Gastrocnemius medialis (tissue), 4 donors: ENCODE measurements at regions not wholly inside any gene's neighbourhood (a gene's known extent, or its start where the extent isn't known, plus 50 kb on each side); places are given as distances from the start of the nearest gene placed in this dataset.

Experiments used
- POLR2A ChIP-seq, 2 donors: fragments of 450-650 bp; IDR thresholded peaks; one replicate each; pipeline ENCODE4 v1.6.1; 2017; ENCODE audit warnings: antibody characterized with exemption in 2 of 2, mild to moderate bottlenecking in 2 of 2, moderate library complexity in 2 of 2
- TF ChIP-seq, protein P1 (sequence below), 5 experiments: fragments of 450-650 bp in 3 of 5; fragments of 200-600 bp in 2 of 5; sonication (generic) in 2 of 5; IDR thresholded peaks in 4 of 5; conservative IDR thresholded peaks in 1 of 5; 1 replicate in 4 of 5; 2 replicates in 1 of 5; pipeline ENCODE4 v1.5.1; 2016 to 2019; ENCODE audit warnings: antibody characterized with exemption in 5 of 5, mild to moderate bottlenecking in 3 of 5, moderate library complexity in 3 of 5

DNA sequence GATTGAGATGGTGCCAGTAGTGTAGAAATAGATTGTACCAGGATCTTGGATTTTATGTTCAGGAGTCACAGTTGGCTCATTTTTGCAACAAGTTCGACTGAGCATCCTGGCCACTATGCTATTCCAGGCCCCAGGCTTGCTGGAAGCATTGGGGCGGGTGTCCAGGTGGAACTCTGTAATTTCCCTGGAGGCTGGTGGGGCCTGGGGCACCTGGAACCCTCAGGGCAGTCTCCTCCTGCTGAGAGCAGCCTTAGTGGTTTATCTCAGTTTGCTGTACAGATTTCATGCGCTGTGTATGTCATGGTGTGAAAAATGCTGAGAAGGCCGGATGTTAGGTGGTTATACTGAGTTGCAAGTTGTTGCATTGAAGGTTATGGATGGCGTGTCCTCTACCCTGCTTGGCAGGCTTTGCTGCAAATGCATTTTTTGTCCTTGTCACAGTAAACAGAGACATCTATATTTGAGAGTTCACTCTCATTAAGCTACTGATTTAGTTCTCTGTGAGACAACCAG lies 135.1 kb upstream of the MYLIP start:
- TF ChIP-seq, protein P1, sequence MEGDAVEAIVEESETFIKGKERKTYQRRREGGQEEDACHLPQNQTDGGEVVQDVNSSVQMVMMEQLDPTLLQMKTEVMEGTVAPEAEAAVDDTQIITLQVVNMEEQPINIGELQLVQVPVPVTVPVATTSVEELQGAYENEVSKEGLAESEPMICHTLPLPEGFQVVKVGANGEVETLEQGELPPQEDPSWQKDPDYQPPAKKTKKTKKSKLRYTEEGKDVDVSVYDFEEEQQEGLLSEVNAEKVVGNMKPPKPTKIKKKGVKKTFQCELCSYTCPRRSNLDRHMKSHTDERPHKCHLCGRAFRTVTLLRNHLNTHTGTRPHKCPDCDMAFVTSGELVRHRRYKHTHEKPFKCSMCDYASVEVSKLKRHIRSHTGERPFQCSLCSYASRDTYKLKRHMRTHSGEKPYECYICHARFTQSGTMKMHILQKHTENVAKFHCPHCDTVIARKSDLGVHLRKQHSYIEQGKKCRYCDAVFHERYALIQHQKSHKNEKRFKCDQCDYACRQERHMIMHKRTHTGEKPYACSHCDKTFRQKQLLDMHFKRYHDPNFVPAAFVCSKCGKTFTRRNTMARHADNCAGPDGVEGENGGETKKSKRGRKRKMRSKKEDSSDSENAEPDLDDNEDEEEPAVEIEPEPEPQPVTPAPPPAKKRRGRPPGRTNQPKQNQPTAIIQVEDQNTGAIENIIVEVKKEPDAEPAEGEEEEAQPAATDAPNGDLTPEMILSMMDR (IDR thresholded peaks at IDR 0.05 in 4 of 5, conservative IDR thresholded peaks at IDR 0.05 in 1 of 5): no peak
- TF ChIP-seq POLR2A (IDR thresholded peaks at IDR 0.05): no peak
